CD1c-positive myeloid dendritic cell (primary cell): ENCODE measurements at regions not wholly inside any gene's neighbourhood (a gene's known extent, or its start where the extent isn't known, plus 50 kb on each side); places are given as distances from the start of the nearest gene placed in this dataset.

Experiments
- DNase-seq: peaks from one replicate; pipeline ENCODE4 v3.0.0-alpha.2; 2016; ENCODE audit errors: extremely low spot score

DNA sequence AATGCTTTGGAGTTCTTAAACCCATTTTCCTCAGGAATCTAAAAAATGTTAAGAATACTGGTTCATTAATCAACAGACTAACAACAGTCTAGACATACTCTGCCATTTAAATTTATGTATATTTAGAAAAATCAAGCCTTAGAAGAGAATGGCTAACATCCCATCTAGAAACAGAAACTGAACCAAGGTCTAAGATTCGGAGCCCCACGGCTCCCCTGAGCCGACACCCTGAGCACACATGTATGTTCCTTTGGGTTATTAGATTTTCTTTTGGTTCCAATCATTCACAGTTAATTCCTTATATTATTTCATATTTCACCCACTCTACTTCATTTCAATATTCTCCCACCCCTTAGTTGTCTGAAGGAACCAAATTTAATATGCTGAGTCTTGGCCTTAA lies 94.8 kb upstream of the HNRNPA3 start:
- no peak for DNase-seq

DNA sequence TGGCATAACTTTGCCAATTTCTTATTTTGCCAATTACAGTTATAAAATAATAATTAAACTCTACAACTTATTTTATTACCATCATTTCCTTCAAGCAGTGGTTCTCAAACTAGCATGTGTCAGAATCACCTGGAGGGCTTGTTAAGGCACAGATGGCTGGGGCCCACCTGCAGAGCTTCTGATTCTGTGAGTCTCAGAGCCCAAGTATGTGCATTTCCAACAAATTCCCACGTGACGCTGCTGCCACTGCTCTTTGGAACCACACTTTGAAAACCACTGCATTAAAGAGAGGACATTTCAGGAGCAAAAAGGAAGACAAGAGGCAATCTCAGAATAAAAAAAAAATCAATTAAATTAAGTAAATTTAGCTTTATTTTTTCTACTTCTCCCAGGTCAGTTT lies 94.0 kb upstream of the HNRNPA3 start:
- no peak for DNase-seq

DNA sequence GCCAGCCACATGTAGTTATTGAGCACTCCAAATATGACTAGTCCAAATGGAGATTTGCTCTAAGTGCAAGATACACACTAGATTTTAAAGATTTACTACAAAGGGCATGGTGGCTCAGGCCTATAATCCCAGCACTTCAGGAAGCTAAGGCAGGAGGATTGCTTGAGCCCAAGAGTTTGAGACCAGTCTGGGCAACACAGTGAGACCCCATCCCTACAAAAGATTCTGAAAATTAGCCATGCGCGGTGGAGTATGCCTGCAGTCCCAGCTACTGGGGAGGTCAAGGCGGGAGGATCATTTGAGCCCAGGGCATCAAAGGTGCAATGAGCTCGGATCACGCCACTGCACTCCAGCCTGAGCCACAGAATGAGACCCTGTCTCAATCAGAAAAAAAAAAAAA lies 93.5 kb upstream of the HNRNPA3 start:
- no peak for DNase-seq

DNA sequence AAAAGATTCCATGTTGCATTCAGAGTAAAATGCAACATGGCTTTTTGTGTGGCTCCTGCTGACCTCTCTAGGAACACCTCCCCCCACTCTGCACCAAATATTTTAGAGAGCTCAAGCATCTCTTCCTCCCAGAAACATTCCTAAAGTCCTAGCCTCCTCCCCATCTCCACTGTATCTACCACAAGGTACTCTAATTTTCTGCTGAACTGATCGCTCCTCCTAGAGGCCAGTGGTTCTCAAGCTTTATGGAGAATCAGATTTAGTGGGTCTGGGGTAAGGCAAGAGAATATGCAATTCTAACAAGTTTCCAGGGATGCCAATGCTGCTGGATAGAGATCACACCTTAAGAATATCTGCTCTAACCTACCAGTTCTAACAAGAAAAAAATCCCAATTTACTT lies 89.5 kb upstream of the HNRNPA3 start:
- DNase-seq = no peak

DNA sequence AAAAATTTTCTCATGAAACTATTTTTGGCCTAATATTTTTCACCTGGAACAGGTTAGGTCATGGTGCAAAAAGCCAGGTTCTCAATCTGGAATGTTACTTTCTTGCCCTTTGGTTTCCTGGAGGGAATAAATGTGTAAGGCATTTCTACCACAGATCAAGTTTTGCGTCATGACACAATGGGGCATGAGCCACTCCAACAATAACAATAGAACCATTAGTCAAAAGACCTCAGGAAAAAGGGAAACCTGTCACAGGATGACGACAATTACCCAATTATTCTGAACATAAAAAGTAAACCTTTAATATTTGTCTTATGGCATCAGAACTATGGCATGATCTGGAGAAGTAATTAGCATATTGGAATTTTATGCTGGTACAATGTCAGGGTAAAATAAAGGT lies 88.2 kb upstream of the HNRNPA3 start:
- DNase-seq = no peak

DNA sequence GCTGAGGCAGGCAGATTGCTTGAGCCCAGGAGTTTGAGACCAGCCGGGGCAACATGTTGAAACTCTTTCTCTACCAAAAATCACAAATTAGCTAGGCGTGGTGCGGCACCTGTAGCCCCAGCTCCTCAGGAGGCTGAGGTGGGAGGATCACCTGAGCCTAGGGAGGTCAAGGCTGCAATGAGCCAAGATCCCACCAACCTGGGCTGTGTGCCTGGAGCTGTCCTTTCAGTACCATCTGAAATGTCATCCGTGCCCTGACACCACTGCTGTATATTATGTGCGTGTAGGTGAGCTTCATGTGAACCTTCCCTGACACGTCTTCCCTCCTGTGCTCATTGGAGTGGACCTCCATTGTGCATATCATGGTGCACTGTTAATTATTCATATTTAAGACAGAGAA lies 84.8 kb upstream of the HNRNPA3 start:
- no peak for DNase-seq

DNA sequence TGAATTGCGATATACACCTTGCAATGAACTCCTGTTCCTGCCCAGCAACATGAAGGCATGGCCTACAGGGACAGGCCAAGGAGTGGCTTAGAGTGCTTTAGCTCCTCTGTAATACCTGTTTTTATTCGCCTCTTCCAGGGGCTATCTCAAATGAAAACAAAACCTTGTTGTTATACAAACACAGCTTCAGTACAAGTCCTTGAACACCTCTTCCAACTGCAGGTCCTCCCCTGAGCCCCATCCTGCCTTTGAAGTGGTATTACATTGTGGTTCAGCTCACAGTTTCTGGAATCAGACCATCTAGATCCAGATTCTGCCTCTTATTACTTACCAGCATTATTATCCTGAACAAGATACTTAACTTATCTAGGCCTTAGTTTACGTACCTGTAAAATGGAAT lies 83.0 kb upstream of the HNRNPA3 start:
- no peak for DNase-seq

DNA sequence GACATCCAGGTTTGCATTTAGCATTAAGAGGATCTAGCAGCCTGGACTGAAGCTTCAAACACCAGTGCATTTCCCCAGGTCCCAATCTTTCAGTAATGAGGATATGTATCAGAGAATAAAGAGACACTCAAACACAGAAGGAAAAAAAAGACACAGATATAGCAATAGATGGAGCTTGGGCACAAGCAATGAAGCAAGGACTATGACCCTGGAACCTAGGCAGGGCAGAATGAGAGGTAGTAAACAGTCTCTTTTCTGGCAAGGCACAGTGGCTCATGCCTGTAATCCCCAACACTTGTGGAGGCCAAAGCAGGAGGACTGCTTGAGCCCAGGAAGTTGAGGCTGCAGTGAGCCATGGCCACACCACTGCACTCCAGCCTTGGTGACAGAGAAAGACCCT lies 80.7 kb upstream of the HNRNPA3 start:
- no peak for DNase-seq

DNA sequence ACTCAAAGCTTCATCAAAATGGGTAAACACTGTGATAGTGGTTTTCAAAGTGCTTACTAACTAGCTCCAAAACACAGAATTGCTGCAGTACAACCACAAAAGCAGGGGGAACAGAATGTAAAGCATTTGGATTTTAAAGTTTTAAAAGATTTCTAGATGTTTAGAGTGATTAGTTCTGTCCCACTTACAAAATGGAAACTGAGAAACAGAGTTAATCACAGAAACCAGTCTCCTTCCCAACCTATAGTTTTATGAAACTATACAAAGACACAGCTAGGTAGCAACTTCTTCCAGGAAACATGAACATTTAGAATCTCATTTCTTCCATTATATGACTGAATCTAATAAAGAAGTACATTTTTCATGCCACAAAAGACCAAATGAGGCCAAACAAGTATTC lies 73.8 kb upstream of the HNRNPA3 start:
- no peak for DNase-seq

DNA sequence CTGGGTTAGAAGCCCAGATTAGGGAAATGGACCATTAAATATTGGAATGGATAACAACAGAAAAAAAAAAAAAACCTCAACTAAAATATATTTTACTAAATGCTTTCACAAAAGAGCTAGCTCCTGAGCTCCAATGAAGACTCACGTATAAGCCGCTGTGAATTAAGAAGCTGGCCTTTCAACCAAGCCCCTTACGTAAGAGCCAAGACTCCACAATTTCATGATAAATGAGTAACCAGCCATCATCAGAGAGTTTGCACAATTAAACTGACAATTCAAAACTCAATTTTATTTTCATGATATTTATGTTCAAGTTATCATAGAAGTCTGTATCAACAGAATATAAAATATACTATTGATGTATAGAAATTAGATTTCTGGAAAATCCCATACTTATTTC lies 70.7 kb upstream of the HNRNPA3 start:
- DNase-seq = no peak

DNA sequence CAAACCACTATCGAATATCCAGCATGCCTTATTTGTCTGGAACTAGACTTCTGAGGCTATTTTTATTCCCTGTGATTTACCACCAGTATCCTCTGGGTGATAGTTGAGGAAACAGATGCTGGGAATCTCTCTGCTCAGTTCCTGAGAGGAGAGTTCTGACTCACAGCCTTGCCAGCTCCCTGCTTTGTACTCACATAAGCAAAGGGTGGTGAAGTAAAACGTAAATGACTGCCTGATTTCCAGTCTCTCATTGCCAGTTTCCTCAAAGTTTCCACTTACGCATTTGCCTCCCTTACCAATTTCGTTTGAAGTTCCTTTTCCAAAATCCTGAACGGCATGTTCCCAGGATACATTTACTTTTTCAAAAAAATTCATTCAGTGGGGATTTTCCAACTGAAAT lies 69.2 kb upstream of the HNRNPA3 start:
- no peak for DNase-seq

DNA sequence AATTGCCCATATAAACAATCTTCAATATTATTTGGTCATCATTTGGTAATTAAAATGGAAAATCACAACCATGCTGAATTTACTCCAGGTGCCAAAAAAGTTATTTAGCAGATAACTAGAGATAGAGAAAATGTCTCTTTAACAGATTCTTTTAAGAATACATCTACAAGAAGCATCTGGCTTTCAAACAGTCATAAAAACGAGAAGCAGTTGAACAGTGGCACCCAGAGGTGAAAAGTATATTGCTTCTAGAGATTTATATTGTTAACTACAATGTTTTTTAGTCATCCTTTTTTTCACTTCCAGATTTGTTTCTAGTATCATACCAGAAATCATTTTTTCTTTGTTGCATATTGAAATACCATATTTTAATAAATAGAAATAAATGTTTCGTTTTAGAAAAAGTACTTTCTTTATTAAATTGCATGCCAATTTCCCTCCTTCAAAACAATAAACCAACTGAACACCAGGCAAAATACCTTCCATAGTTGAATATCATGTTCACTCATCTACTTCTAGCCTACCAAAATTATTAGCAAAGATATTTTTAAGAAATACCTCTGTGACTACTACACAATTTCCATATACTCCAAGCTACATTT lies 65.4 kb upstream of the HNRNPA3 start:
- peak; percentile 70 for DNase-seq

DNA sequence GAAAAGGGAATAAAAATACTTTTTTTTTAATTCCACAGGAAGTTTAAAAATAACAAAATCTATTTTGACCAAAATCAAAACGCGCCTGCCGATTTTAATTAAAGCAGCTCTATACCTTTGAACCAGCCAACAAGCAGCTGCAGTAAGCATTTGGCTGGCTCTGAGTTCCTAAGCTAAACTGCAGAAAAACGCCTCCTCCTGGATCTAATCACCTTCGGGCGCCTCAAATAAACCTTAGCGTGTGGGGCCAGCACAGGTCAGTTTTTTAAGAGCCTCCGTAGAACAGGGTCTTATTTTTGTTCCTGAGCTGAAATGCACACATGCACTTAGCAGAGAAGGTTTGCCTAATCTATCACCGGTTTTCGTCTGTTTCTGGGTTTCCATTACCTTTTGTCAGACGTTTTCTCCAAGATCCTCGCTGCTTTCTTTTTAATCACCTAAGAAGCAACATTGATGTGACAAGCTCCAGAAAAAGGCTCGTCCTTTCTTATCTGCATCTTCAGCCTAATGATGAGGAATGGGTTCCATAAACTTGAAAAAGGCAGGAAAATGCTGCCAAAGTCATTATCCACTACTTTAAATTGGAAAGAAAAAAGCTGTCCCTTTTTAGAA lies 64.7 kb upstream of the HNRNPA3 start:
- no peak for DNase-seq

DNA sequence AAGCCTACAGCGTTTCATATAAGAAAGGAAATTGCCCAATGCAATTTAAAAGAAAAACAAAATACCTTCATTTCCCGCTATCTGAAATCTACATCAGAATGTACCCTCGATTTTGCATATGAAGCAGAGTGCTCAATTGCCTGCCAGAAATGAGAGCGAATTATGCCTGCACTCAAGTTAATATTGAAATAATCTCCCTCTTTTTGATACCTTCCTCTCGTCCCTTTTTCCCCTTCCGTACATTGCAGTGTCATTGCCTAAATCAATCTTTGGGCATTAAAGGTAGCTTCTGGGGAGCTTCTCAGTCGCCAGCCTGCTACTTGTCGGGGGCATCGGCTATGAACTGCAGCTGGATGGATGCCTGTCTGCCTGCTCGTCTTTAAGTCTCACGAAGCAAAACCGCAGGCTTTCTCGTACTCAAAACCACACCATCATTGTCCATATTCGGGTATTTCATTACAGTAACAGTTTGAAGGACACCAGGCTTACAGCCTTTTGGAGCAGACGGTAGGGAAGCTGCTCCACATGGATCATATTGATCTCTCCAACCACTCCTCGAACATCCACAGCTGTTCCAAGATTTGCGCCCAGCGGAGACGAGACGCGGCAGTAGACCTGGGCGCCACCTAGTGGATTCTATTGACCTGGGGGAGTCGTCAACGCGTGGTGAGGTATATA lies 64.0 kb upstream of the HNRNPA3 start:
- DNase-seq = peak; percentile 80

DNA sequence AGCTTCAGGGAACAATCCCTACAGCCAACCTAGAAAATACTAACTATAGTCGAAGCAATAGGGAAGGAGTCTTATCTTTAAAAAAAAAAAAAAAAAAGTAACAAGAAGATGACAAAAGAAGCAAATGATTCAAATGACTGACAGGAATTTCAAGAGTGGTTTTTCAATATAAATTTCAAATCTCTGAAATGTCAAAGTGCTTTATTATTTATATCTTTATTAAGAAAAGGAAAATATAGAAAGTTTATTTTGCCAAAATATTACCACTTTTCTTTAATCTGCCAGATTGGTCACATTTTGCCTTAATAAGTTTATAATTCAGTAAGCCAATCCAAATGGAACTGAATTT lies 63.5 kb upstream of the HNRNPA3 start:
- DNase-seq = no peak

DNA sequence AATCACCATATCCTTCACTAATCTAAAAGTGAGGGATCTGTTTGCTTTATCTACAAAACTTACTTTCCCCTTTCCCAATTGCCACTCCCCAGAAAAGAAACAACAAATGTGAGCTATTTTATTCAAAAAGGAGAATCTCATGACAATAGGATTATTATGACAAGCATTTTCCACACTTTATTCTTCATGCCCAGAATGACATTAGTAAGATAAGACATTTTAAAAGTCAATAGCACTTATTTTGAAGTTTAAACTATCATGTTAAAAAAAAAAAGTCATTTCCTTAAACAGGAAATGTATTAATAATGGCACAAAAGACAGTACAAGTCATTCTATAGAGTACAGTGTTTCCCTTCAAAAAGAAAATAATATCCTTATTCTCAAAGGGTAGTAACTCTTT lies 58.8 kb upstream of the HNRNPA3 start:
- no peak for DNase-seq

DNA sequence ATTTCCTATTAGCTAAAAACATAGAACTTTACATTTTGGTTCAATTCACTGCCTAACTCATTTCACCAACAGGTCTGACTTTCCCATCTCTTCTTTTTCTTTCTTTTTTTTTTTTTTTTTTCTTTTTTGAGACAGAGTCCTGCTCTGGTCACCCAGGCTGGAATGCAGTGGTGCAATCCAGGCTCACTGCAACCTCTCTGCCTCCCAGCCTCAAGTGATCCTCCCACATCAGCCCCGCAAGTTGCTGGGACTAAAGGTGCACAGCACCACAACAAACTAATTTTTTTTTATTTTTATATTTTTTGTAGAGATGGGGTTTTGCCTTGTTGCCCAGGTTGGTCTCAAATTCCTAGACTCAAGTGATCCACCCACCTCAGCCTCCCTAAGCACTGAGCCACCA lies 57.8 kb upstream of the HNRNPA3 start:
- DNase-seq = no peak

DNA sequence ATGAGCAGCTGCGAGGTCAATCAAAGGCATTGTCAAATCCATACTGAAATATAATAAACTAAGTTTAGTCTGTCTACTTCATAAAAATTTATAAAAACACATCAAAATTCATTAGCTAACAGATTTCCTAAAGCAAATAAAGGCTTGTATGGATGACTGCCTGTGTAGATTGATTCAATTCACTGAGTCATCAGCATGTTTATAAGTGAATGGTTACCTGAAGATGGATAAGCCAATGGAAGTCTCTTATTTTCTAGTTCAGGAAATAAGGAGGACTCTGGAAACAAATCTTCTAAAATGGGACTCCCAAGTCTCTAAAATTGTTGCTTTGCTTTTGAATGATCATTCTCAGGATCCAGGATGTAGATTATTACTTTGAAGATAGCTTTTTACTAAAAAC lies 57.0 kb upstream of the HNRNPA3 start:
- DNase-seq = no peak

DNA sequence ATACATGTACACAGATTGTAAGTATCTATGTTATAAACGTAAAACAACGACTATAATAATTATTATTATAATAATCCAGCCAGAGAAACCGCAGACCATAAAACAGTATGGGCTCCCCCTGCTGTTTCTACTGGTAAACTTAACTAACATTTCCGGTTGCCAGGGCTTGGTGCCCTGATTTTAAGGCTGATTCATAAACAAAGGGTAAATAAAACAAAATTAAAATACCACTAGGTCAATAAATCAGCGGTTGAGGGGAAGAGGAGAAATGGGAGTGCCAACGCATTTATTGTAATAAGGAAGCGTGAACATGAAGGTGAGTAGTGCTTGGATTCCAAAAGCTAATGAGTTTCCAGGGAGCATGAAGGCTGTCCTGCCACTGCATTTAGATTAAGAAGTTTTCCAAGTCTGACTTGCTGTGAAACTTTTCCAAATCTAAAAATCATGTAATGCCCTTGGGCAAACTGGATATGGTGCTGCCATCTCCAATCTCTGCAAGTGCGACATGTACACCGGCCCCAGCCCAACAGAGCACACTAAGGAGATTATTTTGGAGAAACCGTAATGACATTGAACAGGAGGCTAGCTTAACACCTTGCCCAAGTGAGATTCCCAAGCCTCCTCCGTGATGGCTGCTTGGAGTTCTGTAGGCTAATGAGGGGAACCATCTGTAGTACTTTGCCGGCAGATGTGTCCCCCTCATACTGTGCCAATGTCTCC lies 50.7 kb upstream of the HNRNPA3 start:
- DNase-seq = peak; percentile 37
